ENCODE measurements at regions not wholly inside any gene's neighbourhood (a gene's known extent, or its start where the extent isn't known, plus 50 kb on each side); places are given as distances from the start of the nearest gene placed in this dataset.

GRCh38 chr4:152015597-152016302 lies 254.9 kb upstream of the GATB start:
- TF ChIP-seq EZH2 (IDR thresholded peaks at IDR 0.05; ENCODE audit: insufficient read depth, poor library complexity, severe bottlenecking) (no peak), EZH2phosphoT487 (IDR thresholded peaks at IDR 0.05; ENCODE audit: insufficient read depth, low read depth) (no peak)

Measured in GM23248 (cell line).